Ectodermal cell (in vitro differentiated cells): ENCODE measurements at regions not wholly inside any gene's neighbourhood (a gene's known extent, or its start where the extent isn't known, plus 50 kb on each side); places are given as distances from the start of the nearest gene placed in this dataset.

Experiments used
- H3K27ac ChIP-seq: 2 replicates; pipeline ENCODE4 v1.7.0; 2013; ENCODE audit warnings: mild to moderate bottlenecking, low read depth, low read length; ENCODE audit not compliant: insufficient read depth, poor library complexity, severe bottlenecking
- H3K27me3 ChIP-seq: 2 replicates; pipeline ENCODE4 v1.7.0; 2013; ENCODE audit warnings: mild to moderate bottlenecking, low read length; ENCODE audit not compliant: insufficient read depth, control insufficient read depth, poor library complexity, severe bottlenecking
- H3K36me3 ChIP-seq: one replicate; pipeline ENCODE4 v1.7.0; 2013; ENCODE audit warnings: low read length; ENCODE audit not compliant: control insufficient read depth, insufficient read depth
- H3K4me1 ChIP-seq: one replicate; pipeline ENCODE4 v1.7.0; 2013; ENCODE audit warnings: low read length; ENCODE audit not compliant: control insufficient read depth, insufficient read depth
- H3K4me3 ChIP-seq: 2 replicates; pipeline ENCODE4 v1.7.0; 2013; ENCODE audit warnings: low read depth, low read length, control low read depth; ENCODE audit not compliant: insufficient read depth
- H3K9me3 ChIP-seq: 2 replicates; pipeline ENCODE4 v1.7.0; 2013; ENCODE audit warnings: mild to moderate bottlenecking, low read length, moderate library complexity; ENCODE audit not compliant: control insufficient read depth
- WGBS, 2 experiments: methylation state at CpG; one replicate each; pipeline ENCODE4 v1.1.7; 2013; ENCODE audit warnings: missing lambda C conversion rate in 2 of 2; 5-methylcytosine and 5-hydroxymethylcytosine counted together

DNA sequence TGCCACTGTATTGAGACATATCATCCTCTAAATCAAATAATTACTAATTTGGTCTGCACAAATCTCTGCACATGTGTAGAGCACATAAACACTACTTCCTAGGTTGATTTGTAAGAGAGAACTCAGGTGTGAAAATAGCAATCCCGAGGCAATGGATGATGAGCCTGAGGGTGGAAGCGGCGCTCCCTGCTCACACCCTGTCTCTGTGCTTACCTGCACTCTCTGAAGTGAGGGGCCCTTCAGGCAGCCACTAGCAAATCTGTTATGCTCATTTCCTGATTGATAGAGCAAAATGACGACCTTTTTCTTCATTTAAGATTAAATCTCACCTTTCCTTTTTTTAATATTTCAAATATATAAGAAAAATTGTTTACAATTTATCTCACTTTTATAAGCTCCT lies 1995.7 kb upstream of the AGA start:
- 96 to 97% methylated on average over 3 to 4 of the region's 4 CpGs for WGBS, 2 experiments
- no peaks in the 10 kb centered on the region for H3K27me3 ChIP-seq

DNA sequence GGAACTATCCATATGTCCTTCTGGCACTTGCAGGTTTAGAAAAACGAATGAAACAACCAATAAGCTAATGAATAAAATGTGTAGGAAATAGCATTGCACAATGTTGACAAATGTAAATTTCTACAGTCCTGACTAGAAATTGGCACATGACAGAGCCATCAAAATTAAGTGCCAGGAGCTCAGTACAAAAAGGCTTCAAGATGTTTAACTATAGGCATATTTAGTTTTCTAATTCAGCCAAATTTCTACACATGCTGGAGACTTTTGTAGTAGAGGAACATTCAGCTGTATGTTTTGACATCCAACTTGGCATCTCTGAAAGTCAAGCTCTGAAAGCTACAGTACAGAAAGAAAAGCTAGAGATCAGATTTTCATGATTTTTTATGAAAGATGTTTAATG lies 1999.4 kb upstream of the AGA start:
- WGBS, 2 experiments: 82 to 100% methylated on average over 1 of the region's 1 CpG
- no peak overlapping the region for H3K27ac ChIP-seq
- no peak overlapping the region for H3K4me3 ChIP-seq
- no peaks in the 10 kb centered on the region for H3K27me3 ChIP-seq
- H3K36me3 ChIP-seq: no peaks in the 10 kb centered on the region
- no peaks in the 10 kb centered on the region for H3K4me1 ChIP-seq
- H3K9me3 ChIP-seq: no peaks in the 10 kb centered on the region

More for the DNA sequence above, 1995.7 kb upstream of the AGA start:
- no peaks in the 10 kb centered on the region for H3K36me3 ChIP-seq
- H3K9me3 ChIP-seq: no peaks in the 10 kb centered on the region
- H3K4me1 ChIP-seq: no peaks in the 10 kb centered on the region
- H3K4me3 ChIP-seq: no peak overlapping the region
- H3K27ac ChIP-seq: no peak overlapping the region

- Histone ChIP-seq H3K4me1 (no peaks in the 10 kb centered on the region), H3K4me3 (no peak overlapping the region), H3K9me3 (no peaks in the 10 kb centered on the region), H3K36me3 (no peaks in the 10 kb centered on the region), H3K27ac (no peak overlapping the region), H3K27me3 (no peaks in the 10 kb centered on the region)
- WGBS, 2 experiments: 78 to 90% methylated on average over 2 of the region's 2 CpGs
Measured at GRCh38 chr4:179447308-179447707, 2005.1 kb upstream of the AGA start.

GRCh38 chr4:179465131-179465797 lies 2023.0 kb upstream of the AGA start:
- H3K36me3 ChIP-seq: no peaks in the 10 kb centered on the region
- H3K27ac ChIP-seq: no peak overlapping the region
- 71 to 73% methylated on average over 6 to 7 of the region's 8 CpGs for WGBS, 2 experiments
- H3K27me3 ChIP-seq: no peaks in the 10 kb centered on the region
- no peaks in the 10 kb centered on the region for H3K9me3 ChIP-seq
- H3K4me1 ChIP-seq: no peaks in the 10 kb centered on the region
- no peak overlapping the region for H3K4me3 ChIP-seq

GRCh38 chr4:179467878-179468277 lies 2025.6 kb upstream of the AGA start:
- no peak overlapping the region for H3K27ac ChIP-seq
- WGBS, 2 experiments: 100% methylated on average over 1 of the region's 1 CpG; no CpG with 5 or more reads in 1 of the 2 experiments
- no peaks in the 10 kb centered on the region for H3K4me1 ChIP-seq
- no peaks in the 10 kb centered on the region for H3K27me3 ChIP-seq
- no peaks in the 10 kb centered on the region for H3K36me3 ChIP-seq
- H3K9me3 ChIP-seq: no peaks in the 10 kb centered on the region
- no peak overlapping the region for H3K4me3 ChIP-seq

GRCh38 chr4:179472164-179472563 lies 2029.9 kb upstream of the AGA start:
- Histone ChIP-seq H3K4me3 (no peak overlapping the region), H3K27me3 (no peaks in the 10 kb centered on the region), H3K27ac (no peak overlapping the region)

GRCh38 chr4:179478608-179479007 lies 2036.4 kb upstream of the AGA start:
- Histone ChIP-seq H3K9me3 (no peaks in the 10 kb centered on the region), H3K4me3 (no peak overlapping the region), H3K4me1 (no peaks in the 10 kb centered on the region), H3K36me3 (no peaks in the 10 kb centered on the region), H3K27ac (no peak overlapping the region), H3K27me3 (no peaks in the 10 kb centered on the region)

More at GRCh38 chr4:179472164-179472563, 2029.9 kb upstream of the AGA start:
- no peaks in the 10 kb centered on the region for H3K4me1 ChIP-seq
- no peaks in the 10 kb centered on the region for H3K36me3 ChIP-seq
- no peaks in the 10 kb centered on the region for H3K9me3 ChIP-seq

DNA sequence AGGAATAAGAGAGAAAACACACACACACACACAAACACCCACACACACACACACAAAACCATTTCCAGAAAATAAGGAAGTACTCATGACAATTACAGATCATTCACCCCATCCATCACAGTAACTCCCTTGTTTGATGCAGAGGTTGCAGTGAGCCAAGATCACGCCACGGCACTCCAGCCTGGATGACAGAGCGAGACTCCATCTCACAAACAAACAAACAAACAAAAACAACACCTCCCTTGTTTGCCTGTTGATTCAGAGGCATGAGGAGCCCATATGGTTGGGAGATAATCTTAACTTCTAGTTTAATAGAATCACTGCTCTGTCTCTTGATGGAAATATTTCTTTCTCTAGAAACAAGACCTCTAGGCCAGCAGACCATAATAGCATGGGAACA lies 2043.5 kb upstream of the AGA start:
- no peaks in the 10 kb centered on the region for H3K36me3 ChIP-seq
- WGBS, 2 experiments: 93% methylated on average over 2 to 3 of the region's 3 CpGs

GRCh38 chr4:179486570-179487335 lies 2044.5 kb upstream of the AGA start:
- no peaks in the 10 kb centered on the region for H3K27me3 ChIP-seq
- 93% methylated on average over 6 of the region's 6 CpGs for WGBS, 2 experiments
- no peaks in the 10 kb centered on the region for H3K4me1 ChIP-seq

More for the DNA sequence above, 2043.5 kb upstream of the AGA start:
- Histone ChIP-seq H3K9me3 (no peaks in the 10 kb centered on the region), H3K4me3 (no peak overlapping the region), H3K4me1 (no peaks in the 10 kb centered on the region), H3K27ac (no peak overlapping the region), H3K27me3 (no peaks in the 10 kb centered on the region)

GRCh38 chr4:179492260-179493080 lies 2050.2 kb upstream of the AGA start:
- Histone ChIP-seq H3K4me3 (no peak overlapping the region), H3K27me3 (no peaks in the 10 kb centered on the region), H3K36me3 (no peaks in the 10 kb centered on the region), H3K9me3 (no peaks in the 10 kb centered on the region), H3K4me1 (no peaks in the 10 kb centered on the region), H3K27ac (no peak overlapping the region)
- 92% methylated on average over 3 of the region's 3 CpGs for whole genome bisulfite sequencing, 2 experiments

More at GRCh38 chr4:179486570-179487335, 2044.5 kb upstream of the AGA start:
- Histone ChIP-seq H3K27ac (no peak overlapping the region), H3K9me3 (no peaks in the 10 kb centered on the region), H3K36me3 (no peaks in the 10 kb centered on the region), H3K4me3 (no peak overlapping the region)
